HT-29 (cell line): ENCODE measurements at regions not wholly inside any gene's neighbourhood (a gene's known extent, or its start where the extent isn't known, plus 50 kb on each side); places are given as distances from the start of the nearest gene placed in this dataset.
"Not testable (repeated sequence)": the region's sequence is repeated elsewhere in the genome, so short reads cannot be mapped to it uniquely, and the experiment has no call there.

Experiments used
- DNase-seq: peaks from one replicate; pipeline ENCODE4 v3.0.0-alpha.2; 2015; ENCODE audit warnings: low spot score

GRCh38 chr12:74685385-74685784, 147.8 kb downstream of the ATXN7L3B start:
- no peak for DNase-seq

DNA sequence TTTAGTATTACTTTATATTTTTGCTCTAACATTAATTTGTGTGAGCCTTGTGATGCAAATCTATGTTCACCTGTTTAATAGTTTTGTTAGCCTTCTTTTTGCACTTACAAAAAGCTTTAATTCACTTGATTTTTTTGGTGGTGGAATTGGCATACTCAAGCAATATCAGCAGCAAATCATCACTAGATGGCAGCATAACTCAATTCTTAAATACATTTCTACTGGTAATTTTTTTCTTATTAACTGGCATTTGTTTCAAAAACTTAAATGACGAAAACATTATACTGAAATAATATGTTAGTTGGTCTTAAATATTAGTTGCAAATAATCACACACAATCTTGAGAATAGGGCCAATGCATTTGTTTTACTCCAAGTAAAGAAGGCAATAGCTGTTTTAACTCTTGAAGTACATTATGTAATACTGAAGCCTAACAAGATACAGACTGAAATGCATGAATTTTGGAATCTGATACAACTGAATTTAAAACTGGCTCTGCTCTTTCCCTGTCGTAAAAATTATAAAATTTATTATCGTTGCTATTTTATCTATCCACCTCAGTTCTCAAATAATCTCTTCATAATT, 151.5 kb downstream of the ATXN7L3B start:
- peak; percentile 81 for DNase-seq

DNA sequence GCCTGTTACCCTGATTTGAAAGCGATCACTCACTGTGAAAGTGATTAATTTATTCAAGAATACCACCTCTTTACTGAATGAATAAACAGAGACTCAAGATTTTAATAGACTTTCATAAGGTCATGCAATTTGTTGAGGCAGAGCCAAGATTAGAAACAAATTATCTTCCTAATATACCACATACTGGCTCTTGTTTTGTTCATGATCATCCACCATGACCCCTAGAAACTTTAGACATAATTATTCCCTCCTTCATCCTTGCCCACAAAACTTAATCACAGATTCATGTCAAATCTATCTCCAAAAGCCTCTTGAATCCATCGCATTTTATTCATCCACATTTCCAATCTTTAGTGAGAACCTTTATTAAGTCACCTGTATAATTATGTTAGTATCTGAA, 152.3 kb downstream of the ATXN7L3B start:
- no peak for DNase-seq

GRCh38 chr12:74719447-74719846, 181.8 kb downstream of the ATXN7L3B start:
- no peak for DNase-seq

- DNase-seq: no peak
These were observed 185.1 kb downstream of the ATXN7L3B start for GRCh38 chr12:74722709-74723108.

- peak; percentile 41 for DNase-seq
These were observed 187.5 kb downstream of the ATXN7L3B start for GRCh38 chr12:74725154-74725553.

GRCh38 chr12:74728006-74728405, 190.4 kb downstream of the ATXN7L3B start:
- DNase-seq: no peak

- DNase-seq: no peak
These were observed 194.6 kb downstream of the ATXN7L3B start for GRCh38 chr12:74732164-74732784.

DNA sequence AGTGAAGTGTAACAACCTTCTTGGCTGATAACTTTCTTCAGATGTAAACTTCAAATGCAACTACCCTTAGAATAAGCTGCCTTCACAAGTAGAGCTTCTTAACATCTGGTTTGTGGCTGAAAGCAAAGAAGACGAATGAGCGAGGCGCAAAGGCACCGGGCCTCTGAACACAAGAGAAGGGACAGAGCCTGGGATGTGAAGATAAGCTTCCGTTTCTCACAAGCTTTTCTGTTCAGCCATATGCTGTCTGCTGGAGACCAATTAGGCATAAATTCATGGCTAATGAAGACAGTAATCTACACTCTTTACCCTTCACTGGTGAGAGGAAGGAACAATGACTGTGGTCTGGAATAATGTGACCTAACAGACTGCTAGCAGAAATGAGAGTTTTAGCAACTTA, 195.2 kb downstream of the ATXN7L3B start:
- no peak for DNase-seq

DNA sequence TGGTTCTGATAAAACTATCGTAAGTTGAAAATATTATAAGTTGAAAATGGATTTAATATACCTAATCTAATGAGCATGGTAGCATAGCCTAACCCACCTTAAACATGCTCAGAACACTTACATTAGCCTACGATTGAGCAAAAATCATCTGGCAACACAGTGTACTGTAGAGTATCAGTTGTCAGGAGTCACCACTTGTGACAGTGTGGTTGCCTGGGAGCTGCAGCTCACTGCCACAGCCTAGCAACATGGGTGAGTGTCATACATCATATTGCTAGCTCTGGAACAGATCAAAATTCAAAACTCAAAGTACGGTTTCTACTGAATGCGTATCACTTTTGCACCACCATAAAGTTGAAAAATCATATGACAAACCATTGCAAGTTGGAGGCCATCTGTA, 203.5 kb downstream of the ATXN7L3B start:
- no peak for DNase-seq

DNA sequence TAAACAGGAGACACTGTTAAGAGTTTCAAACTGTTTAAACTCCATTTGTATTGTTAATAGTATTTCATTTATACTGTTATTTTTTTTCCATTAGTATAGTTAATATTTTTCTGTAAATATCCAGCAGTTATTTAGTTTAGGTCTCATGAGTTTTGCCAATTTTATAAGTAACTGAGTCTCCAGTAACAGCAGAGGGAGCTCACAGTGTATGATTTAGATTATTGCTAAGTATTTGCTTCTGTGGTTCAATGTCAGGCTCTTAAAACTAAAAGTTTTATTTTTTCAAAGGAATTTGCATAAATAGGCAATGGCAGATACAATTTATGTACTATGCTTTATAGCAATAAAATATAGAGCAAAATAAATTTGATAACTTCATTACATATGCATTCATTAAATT, 209.7 kb downstream of the ATXN7L3B start:
- DNase-seq: peak; percentile 60

GRCh38 chr12:74751441-74751840, 213.8 kb downstream of the ATXN7L3B start:
- DNase-seq: no peak

- no peak for DNase-seq
These were observed 214.6 kb downstream of the ATXN7L3B start for GRCh38 chr12:74752215-74752614.

GRCh38 chr12:74770552-74770951, 232.9 kb downstream of the ATXN7L3B start:
- DNase-seq: no peak

DNA sequence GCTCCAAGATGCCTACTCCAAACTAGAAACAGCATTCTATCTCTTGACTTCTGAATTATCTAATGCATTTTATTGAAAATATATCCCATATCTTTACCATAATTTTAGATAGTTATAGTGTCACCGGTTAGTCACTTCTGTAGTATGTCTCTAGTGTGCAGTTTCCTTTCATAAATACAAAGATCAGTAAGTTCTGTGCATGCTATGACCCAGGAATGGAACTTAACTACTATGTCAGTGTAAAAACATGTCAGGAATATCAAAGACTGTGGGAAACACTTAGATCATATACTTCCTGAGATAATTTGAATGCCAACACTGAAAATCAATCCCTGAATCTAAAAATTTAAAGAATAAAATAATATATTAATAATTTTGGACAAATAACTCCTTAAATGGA, 237.6 kb downstream of the ATXN7L3B start:
- DNase-seq: no peak

- DNase-seq: no peak
These were observed 238.7 kb downstream of the ATXN7L3B start for GRCh38 chr12:74776378-74776777.

- no peak for DNase-seq
These were observed 242.7 kb downstream of the ATXN7L3B start for GRCh38 chr12:74780182-74780849.

GRCh38 chr12:74780850-74781241, 243.2 kb downstream of the ATXN7L3B start:
- not testable (repeated sequence) for DNase-seq

DNA sequence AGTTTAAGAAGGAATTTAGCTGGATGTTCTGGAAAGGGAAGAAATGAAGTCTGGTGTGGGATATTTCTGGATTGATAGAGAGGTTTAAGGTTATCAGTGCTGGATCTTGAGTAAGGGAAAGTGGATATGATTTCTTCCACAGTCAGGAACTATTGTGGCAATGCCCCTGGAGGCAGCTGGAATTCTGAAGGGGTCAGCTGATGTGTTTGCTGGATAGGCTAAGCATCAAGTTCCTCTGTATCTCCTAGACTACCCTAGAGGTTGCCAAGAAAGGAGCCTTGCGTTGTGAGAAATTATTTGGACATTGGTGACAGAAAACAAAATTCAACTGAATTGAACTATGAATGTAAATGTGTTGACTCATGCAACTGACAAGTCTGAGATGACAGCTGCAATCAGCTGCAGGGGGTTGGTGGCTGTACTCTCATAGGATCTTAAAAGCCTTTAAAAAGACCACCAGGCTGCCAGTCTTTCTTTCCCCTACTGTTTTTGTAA, 244.4 kb downstream of the ATXN7L3B start:
- no peak for DNase-seq

- DNase-seq: no peak
These were observed 253.3 kb downstream of the ATXN7L3B start for GRCh38 chr12:74790931-74791330.

GRCh38 chr12:74791365-74791764, 253.7 kb downstream of the ATXN7L3B start:
- DNase-seq: no peak

DNA sequence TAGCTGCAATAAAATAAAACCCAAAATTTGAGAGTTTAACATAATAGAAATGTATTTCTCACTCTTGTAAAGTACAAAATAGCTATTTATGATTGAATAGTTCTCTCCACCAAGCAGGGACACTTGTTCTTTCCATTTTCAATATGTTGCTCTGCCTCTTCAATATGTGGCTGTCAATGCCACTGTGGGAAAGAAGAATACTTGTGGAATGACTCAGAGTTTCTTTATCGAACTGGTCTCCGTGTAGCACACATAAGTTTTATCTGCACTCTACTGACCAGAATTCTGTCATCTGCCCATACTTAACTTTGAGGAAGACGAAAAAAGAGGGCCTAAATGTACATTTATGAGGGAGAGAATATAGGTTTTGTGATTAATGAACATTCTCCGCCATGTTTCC, 256.9 kb downstream of the ATXN7L3B start:
- peak; percentile 40 for DNase-seq

- DNase-seq: no peak
These were observed 264.0 kb downstream of the ATXN7L3B start for GRCh38 chr12:74801625-74802024.
